ENCODE measurements at regions not wholly inside any gene's neighbourhood (a gene's known extent, or its start where the extent isn't known, plus 50 kb on each side); places are given as distances from the start of the nearest gene placed in this dataset.
A peak's percentile ranks its signal among the peaks of the same experiment; 100 is the strongest.

DNA sequence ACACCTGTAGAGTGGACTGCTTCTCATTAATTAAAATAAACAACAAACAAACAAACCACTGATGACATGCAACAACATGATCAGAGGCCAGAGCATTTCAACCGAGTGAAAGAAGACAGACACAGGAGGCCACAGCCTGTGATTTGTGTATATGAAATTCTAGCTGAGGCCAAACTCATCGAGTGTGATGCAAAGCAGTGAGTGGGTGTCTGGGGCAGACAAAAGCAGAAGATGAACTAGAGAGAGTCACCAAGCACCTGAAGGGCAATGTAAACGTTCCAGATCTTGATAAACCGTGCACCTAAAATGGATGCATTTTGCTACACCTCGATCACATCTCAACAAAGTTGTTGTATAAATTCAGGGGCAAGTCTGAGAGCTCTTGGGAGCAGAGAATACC lies 108.4 kb downstream of the KLF6 start:
- TF ChIP-seq, protein P1, sequence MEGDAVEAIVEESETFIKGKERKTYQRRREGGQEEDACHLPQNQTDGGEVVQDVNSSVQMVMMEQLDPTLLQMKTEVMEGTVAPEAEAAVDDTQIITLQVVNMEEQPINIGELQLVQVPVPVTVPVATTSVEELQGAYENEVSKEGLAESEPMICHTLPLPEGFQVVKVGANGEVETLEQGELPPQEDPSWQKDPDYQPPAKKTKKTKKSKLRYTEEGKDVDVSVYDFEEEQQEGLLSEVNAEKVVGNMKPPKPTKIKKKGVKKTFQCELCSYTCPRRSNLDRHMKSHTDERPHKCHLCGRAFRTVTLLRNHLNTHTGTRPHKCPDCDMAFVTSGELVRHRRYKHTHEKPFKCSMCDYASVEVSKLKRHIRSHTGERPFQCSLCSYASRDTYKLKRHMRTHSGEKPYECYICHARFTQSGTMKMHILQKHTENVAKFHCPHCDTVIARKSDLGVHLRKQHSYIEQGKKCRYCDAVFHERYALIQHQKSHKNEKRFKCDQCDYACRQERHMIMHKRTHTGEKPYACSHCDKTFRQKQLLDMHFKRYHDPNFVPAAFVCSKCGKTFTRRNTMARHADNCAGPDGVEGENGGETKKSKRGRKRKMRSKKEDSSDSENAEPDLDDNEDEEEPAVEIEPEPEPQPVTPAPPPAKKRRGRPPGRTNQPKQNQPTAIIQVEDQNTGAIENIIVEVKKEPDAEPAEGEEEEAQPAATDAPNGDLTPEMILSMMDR (IDR thresholded peaks at IDR 0.05; ENCODE audit: low read depth, low read length, missing control alignments) = no peak
- DNase-seq (ENCODE audit: extremely low read depth, low read depth) = no peak
- H3K4me3 ChIP-seq (replicated peaks; ENCODE audit: low read depth, low read length) = no peak overlapping the region

DNA sequence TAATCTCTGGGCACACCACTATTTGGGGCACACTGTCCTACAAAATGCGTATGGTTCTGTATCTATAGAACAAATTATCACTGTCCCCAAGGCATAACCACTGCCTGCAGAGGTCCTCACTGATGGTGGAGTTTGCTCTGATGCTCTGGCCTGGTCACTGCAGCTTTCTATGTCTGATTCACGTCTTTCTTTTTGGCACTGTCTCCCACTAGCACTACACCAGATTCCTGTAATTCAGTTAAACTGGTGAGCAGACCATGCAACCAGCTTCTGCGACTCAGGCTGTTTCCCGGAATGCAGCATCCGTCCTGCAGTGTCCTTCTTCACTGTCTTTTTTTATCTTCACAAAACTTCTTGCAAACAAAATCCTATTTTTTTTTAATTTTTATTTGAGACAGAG lies 112.8 kb downstream of the KLF6 start:
- no peak overlapping the region for H3K4me3 ChIP-seq (replicated peaks; ENCODE audit: low read depth, low read length)
- no peak for DNase-seq (ENCODE audit: extremely low read depth, low read depth)
- TF ChIP-seq, protein P1 (IDR thresholded peaks at IDR 0.05; ENCODE audit: low read depth, low read length, missing control alignments) = no peak

DNA sequence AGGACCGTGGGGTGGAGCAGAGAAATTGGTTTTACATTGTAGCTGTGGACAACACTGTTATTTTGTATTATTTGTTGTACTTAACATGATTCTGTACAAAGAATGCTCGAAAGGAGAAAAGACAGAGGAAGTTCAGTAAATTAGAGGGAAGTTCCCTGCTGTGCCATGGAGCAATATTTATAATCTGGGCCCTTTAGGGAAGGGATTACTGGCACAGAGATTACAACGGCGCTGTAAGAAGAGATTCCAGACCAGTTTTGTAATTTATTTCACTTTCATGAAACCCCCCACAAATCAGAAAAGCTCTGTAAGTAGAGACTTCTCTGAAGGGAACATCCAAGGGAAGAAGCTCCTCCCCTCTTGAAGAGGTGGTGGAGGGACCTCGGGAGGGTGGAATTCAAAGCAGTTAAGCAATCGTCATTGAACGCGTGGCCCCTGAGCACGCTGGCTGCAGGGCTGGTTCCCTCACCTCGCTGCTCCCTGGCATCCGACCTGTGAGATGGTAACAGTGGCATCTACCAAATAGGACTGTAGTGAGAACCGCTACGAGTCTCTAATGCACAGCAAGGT lies 113.5 kb downstream of the KLF6 start:
- H3K4me3 ChIP-seq (replicated peaks; ENCODE audit: low read depth, low read length) = no peak overlapping the region
- TF ChIP-seq, protein P1 (IDR thresholded peaks at IDR 0.05; ENCODE audit: low read depth, low read length, missing control alignments) = no peak
- DNase-seq (ENCODE audit: extremely low read depth, low read depth) = no peak

DNA sequence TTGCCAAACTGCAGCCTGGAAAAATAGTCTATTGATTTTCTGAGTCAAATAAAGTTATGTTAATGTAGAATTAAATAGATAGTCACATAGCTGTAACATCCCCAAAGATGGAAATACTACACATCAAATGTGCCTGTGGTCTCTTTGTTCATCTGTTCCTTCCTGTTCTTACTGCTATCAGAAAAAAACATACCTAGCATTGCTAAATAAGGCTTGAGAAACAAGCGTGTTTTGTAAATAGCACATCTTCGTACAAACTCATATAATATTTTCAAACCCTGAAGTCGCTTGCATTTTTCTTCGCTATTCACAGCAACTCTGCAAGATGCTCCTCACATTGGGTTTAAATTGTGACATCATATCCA lies 116.1 kb downstream of the KLF6 start:
- no peak for DNase-seq (ENCODE audit: extremely low read depth, low read depth)
- H3K4me3 ChIP-seq (replicated peaks; ENCODE audit: low read depth, low read length) = no peak overlapping the region
- TF ChIP-seq, protein P1 (IDR thresholded peaks at IDR 0.05; ENCODE audit: low read depth, low read length, missing control alignments) = no peak

DNA sequence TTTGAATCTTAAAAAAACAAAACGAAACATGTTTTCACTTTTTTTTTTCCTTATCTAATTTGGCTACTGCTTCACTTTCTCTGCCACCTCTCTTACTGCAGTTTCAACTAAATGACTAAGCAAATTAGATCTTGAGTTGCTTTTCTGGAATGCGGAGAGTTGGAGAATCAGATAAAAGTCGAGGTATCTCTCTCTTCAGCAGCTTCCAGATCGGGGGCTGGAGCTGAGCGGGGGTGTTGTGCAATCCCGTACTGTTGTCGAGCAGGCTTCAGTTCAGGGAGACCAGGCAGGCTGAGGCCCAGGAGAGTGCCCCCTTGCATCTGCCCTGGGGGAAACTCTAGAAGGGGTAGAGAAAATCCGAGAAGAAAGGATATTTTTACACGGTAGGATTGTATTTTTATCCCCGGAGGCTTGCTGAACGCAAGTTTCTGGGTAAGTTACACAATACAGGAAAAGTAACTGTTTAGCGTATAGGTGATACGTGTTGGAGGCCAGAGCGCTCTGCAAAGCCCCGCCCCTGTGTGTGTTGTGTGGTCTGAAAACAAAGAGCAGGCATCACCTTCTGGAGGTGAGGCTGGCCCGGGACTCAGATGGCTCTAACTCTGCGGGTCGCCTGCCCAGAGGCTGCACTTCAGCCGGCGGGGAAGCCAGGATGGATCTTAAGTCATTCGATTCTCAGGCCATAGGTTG lies 116.6 kb downstream of the KLF6 start:
- H3K4me3 ChIP-seq (replicated peaks; ENCODE audit: low read depth, low read length) = no peak overlapping the region
- TF ChIP-seq, protein P1 (IDR thresholded peaks at IDR 0.05; ENCODE audit: low read depth, low read length, missing control alignments) = no peak
- peak; percentile 5 for DNase-seq (ENCODE audit: extremely low read depth, low read depth)

DNA sequence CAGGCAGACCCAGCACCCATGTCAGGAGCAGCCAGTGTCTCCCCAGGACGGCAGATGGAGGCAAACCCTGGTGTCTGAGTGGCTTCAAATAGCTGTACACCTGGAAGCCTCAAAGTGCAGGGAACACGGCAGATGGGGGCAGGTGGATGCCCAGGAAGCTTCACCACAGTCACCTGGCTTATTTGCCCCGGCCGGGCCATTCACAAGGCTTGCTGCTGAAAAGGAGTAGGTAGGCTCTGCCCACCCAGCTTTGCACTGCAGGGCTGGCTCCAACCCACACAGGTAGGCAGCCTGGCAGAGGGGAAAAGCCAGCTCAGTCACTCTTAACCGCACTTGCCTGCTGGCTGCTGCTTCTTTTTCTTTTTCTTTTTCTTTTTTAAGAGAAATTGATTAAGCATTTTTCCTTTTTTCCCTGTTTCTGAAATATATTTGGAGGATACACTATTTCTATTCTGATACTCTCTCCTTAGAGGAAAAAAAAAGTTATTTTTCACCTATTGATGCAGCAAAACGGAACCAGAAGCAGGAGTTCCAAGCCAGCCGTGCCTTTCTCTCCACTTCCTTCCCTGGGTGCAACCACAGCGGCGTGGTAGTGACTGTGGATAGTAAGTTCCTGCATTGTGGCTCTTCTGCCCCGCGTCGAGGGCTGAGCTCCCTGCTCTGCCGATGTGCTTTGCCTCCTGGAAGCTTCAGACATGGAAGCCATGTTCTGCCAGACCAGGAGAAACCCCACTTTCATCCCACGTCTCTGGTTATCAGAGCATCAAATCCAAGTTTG lies 118.3 kb downstream of the KLF6 start:
- TF ChIP-seq, protein P1 (IDR thresholded peaks at IDR 0.05; ENCODE audit: low read depth, low read length, missing control alignments) = no peak
- H3K4me3 ChIP-seq (replicated peaks; ENCODE audit: low read depth, low read length) = no peak overlapping the region
- no peak for DNase-seq (ENCODE audit: extremely low read depth, low read depth)
